ENCODE measurements at regions not wholly inside any gene's neighbourhood (a gene's known extent, or its start where the extent isn't known, plus 50 kb on each side); places are given as distances from the start of the nearest gene placed in this dataset.

- TF ChIP-seq POLR2AphosphoS5 (IDR thresholded peaks at IDR 0.05) (no peak), CTCF (IDR thresholded peaks at IDR 0.05) (no peak)
Observed at GRCh38 chrX:131795442-131796229, 227.5 kb upstream of the STK26 start.
